Suppressor macrophage treated with lipopolysaccharide for 1 hour (primary cell): ENCODE measurements at regions not wholly inside any gene's neighbourhood (a gene's known extent, or its start where the extent isn't known, plus 50 kb on each side); places are given as distances from the start of the nearest gene placed in this dataset.

Experiments
- DNase-seq, 3 donors: peaks; one replicate each; pipeline ENCODE4 v3.0.0-alpha.2; 2020 to 2022

- no peak for DNase-seq
Measured at GRCh38 chr17:77894126-77894956, 64.2 kb upstream of the TNRC6C start.

- DNase-seq: peak in 1 of 3 donors; percentile 17
Measured at GRCh38 chr17:77897741-77898301, 60.7 kb upstream of the TNRC6C start.

GRCh38 chr17:77898521-77899434 lies 59.7 kb upstream of the TNRC6C start:
- DNase-seq: peak in 1 of 3 donors; percentile 26

DNA sequence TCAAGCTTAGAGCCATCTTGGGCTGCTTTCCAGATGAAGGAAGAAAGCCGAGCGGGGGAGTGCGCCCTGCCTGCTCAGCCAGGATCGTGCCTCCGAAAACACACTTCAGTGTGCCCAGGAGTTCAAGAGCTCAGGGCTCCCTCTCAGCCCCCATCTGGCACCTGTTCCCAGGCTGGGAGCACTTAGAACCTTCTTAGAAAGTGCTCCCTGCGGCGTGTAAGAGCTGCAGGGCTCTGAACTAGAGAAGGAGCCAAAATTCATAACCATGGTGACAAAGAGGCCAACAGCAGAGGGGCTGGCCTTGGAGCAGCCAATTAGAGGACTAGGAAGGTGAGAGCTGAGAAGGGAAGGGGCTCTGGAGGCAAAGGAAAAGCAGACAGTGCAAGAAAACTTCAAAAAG lies 59.0 kb upstream of the TNRC6C start:
- DNase-seq: no peak

GRCh38 chr17:77901481-77901880 lies 57.0 kb upstream of the TNRC6C start:
- peak; percentile 63 to 75 (median 65) for DNase-seq

DNA sequence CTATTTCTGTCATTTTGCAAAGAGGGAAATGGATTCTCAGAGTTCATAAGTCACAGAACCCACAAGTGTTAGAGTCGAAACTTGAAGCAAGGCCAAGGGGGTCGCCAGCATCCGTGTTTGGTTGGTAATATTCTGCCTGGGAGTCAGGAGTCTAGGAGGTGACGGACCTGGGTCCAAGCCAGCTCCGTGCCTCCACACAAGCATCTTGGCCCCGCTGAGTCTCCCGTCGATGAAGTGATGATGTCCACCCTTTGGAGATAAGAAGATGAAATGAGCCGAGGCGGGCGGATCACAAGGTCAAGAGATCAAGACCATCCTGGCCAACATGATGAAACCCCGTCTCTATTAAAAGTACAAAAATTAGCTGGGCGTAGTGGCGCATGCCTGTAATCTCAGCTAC lies 53.2 kb upstream of the TNRC6C start:
- DNase-seq: no peak

DNA sequence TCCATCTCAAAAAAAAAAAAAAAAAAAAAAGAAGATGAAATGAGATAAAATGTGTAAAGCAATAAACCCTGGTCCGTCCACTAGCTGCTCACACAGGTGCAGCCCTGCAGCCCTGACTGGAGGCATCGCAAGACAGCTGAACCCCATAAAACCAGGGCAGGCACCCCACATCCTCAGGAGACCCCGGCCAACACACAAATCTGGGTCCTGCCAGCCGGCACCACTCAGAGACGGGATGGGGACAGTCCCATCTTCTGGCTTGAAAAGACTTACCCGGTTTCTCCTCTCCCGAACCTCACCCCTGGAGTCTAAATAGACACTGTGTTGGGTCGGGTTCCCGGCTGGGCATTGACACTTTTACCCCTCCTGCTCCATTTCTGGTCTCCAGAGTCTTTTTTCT lies 52.7 kb upstream of the TNRC6C start:
- DNase-seq: no peak

DNA sequence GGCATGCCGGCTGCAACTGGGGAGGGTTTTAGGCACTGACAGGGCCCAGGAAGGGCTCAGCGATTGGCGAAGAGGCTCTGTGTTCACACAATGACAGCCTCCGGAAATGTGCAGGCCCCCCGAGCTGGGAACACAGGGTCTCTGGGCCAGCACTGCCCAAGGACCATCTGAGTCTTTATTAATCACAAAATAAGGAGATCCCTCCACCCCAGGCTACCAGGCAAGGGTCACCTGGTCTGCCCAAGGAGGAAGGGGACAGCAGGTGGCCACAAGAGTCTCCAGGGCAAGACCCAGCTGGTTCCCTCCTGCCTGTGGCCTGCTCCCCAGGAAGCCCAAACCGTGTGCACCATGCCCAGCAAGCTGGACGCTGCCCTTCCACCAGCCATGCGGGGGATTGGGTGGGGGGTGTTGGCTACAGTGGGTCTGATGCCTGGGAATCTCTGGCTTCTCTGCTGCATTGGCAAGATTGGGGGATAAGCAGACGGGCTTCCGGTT lies 52.1 kb upstream of the TNRC6C start:
- DNase-seq: no peak

GRCh38 chr17:77907497-77908461 lies 50.7 kb upstream of the TNRC6C start:
- no peak for DNase-seq

GRCh38 chr17:77908501-77908900 lies 50.0 kb upstream of the TNRC6C start:
- DNase-seq: no peak
